Vagina (tissue), 2 donors: ENCODE measurements at regions not wholly inside any gene's neighbourhood (a gene's known extent, or its start where the extent isn't known, plus 50 kb on each side); places are given as distances from the start of the nearest gene placed in this dataset.

Experiments
- DNase-seq, 2 donors: peaks; one replicate each; pipeline ENCODE4 v3.0.0-alpha.2; 2017; ENCODE audit errors: extremely low spot score in 2 of 2
- H3K27ac ChIP-seq: fragments of 200-600 bp; sonication (generic); one replicate; pipeline ENCODE4 v1.5.1; 2019
- H3K27me3 ChIP-seq: fragments of 200-600 bp; sonication (generic); one replicate; pipeline ENCODE4 v1.5.1; 2019
- H3K36me3 ChIP-seq, 2 donors: fragments of 200-600 bp; sonication (generic); one replicate each; pipeline ENCODE4 v1.5.1; 2017 to 2019
- H3K4me1 ChIP-seq: fragments of 200-600 bp; sonication (generic); one replicate; pipeline ENCODE4 v1.5.1; 2019
- H3K4me3 ChIP-seq, 2 donors: fragments of 200-600 bp; sonication (generic); 1 replicate in 1 of 2; 2 replicates in 1 of 2; pipeline ENCODE4 v1.5.1; 2016 to 2019
- H3K9me3 ChIP-seq: fragments of 200-600 bp; sonication (generic); one replicate; pipeline ENCODE4 v1.5.1; 2019
- POLR2A ChIP-seq, 2 donors: fragments of 450-650 bp; IDR thresholded peaks; one replicate each; pipeline ENCODE4 v1.6.1; 2017; ENCODE audit warnings: antibody characterized with exemption in 2 of 2, mild to moderate bottlenecking in 2 of 2, moderate library complexity in 2 of 2
- POLR2AphosphoS5 ChIP-seq, 2 donors: sonication (generic); formaldehyde crosslinking; IDR thresholded peaks; one replicate each; pipeline ENCODE4 v1.9.0; 2017; ENCODE audit warnings: antibody characterized with exemption in 2 of 2, mild to moderate bottlenecking in 2 of 2, low read depth in 1 of 2; ENCODE audit not compliant: insufficient read depth in 1 of 2
- intact Hi-C: fragments of 100-400 bp; cut with DNase I; formaldehyde crosslinking; loops from one replicate; pipeline ENCODE4 v1.15.1; 2023
- TF ChIP-seq, protein P1 (sequence below), 3 experiments: fragments of 450-650 bp in 2 of 3; fragments of 200-600 bp in 1 of 3; sonication (generic) in 1 of 3; IDR thresholded peaks; one replicate each; pipeline ENCODE4 v1.5.1; 2017 to 2019; ENCODE audit warnings: antibody characterized with exemption in 3 of 3, mild to moderate bottlenecking in 2 of 3, moderate library complexity in 2 of 3

DNA sequence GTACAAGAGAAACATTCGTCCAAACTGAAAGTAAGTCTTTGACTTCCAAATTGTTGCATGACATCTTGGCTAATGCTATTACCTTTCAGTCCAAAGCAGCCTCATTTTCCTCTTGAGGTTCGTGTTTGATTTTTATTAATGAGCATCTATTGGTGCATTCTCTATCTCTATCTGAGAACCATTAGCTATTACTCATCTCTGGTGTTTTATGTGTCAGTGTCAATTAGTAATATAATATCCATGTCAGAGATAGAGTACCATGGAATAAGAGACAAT, 388.1 kb upstream of the GOT2 start:
- no peaks in the 10 kb centered on the region for H3K4me1 ChIP-seq
- H3K9me3 ChIP-seq, result no peaks in the 10 kb centered on the region
- no peaks in the 10 kb centered on the region for H3K27me3 ChIP-seq
- DNase-seq, result no peak
- TF ChIP-seq POLR2A (IDR thresholded peaks at IDR 0.05) (no peak), POLR2AphosphoS5 (IDR thresholded peaks at IDR 0.05; ENCODE audit: insufficient read depth in 1 of 2, low read depth in 1 of 2) (no peak)
- TF ChIP-seq, protein P1, sequence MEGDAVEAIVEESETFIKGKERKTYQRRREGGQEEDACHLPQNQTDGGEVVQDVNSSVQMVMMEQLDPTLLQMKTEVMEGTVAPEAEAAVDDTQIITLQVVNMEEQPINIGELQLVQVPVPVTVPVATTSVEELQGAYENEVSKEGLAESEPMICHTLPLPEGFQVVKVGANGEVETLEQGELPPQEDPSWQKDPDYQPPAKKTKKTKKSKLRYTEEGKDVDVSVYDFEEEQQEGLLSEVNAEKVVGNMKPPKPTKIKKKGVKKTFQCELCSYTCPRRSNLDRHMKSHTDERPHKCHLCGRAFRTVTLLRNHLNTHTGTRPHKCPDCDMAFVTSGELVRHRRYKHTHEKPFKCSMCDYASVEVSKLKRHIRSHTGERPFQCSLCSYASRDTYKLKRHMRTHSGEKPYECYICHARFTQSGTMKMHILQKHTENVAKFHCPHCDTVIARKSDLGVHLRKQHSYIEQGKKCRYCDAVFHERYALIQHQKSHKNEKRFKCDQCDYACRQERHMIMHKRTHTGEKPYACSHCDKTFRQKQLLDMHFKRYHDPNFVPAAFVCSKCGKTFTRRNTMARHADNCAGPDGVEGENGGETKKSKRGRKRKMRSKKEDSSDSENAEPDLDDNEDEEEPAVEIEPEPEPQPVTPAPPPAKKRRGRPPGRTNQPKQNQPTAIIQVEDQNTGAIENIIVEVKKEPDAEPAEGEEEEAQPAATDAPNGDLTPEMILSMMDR (IDR thresholded peaks at IDR 0.05), result no peak
- no peak overlapping the region for H3K27ac ChIP-seq
- H3K36me3 ChIP-seq, result no peaks in the 10 kb centered on the region
- intact Hi-C loops, result no loop called here
- no peak overlapping the region for H3K4me3 ChIP-seq

DNA sequence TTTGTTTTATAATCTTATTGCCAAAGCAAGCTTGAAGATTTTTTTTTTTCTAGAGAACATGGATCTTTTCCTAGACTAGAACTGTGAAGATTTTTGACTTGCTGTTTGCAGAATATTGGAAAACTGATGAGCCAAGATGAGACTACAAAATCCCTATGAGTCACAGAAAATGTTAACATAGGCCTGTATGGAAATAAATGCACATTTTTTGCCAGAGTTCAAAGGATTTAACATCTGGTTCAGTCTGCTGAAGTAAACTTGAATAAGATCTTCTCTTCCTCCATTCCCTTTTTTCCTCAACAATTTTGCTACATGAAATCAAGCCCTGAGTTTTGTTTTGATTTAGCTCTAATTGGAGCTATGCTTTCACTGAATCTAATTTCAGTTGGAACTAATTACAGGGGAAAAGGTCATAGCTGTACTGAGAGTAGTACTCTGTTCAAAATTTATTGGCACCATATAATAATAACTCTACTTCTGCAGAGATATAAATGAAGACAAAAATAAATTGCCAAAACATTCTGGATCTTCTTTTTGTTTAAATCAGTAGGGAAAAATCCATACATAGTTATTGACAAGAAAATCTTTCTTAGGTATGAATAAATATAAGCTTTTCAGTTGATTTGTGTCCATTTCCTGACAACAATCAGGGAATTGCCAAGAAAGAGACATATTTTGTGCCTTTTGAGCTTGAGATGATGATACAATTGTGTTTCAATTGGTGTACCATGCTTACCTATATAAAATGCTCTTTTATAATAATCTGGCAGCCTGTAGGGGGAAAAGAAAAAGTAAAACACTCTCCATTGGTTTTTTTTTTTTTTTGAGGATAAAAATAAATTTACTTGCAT, 387.5 kb upstream of the GOT2 start:
- TF ChIP-seq POLR2AphosphoS5 (IDR thresholded peaks at IDR 0.05; ENCODE audit: insufficient read depth in 1 of 2, low read depth in 1 of 2), result no peak
- no peak for TF ChIP-seq POLR2A (IDR thresholded peaks at IDR 0.05)
- TF ChIP-seq, protein P1 (IDR thresholded peaks at IDR 0.05), result no peak
- Histone ChIP-seq H3K4me3 (no peak overlapping the region), H3K27ac (no peak overlapping the region), H3K36me3 (no peaks in the 10 kb centered on the region), H3K9me3 (no peaks in the 10 kb centered on the region), H3K27me3 (no peaks in the 10 kb centered on the region), H3K4me1 (no peaks in the 10 kb centered on the region)
- no peak for DNase-seq
- intact Hi-C loops, result no loop called here

DNA sequence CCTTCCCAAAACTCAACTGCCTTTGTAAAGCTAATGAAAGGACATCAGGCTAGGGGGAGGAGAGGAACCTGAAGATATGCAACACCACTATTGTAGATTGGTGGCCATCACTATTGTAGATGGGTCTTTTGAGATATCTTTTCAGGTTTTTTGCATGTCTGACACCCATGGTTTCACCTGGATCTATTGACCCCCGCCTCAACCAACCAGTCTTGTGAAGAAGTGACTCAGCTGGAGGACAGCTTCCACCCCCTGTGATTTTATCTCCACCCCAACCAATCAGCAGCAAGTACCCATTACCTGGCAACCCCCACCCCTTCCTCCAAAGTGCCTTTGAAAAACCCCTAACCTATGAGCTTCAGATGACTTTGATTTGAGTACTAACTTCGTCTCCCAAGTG, 382.6 kb upstream of the GOT2 start:
- intact Hi-C loops, result no loop called here
- no peaks in the 10 kb centered on the region for H3K4me1 ChIP-seq
- H3K4me3 ChIP-seq, result no peak overlapping the region
- no peak for DNase-seq
- H3K9me3 ChIP-seq, result no peaks in the 10 kb centered on the region
- no peaks in the 10 kb centered on the region for H3K36me3 ChIP-seq
- no peaks in the 10 kb centered on the region for H3K27me3 ChIP-seq
- no peak overlapping the region for H3K27ac ChIP-seq
- no peak for TF ChIP-seq POLR2A (IDR thresholded peaks at IDR 0.05)
- TF ChIP-seq, protein P1 (IDR thresholded peaks at IDR 0.05), result no peak

DNA sequence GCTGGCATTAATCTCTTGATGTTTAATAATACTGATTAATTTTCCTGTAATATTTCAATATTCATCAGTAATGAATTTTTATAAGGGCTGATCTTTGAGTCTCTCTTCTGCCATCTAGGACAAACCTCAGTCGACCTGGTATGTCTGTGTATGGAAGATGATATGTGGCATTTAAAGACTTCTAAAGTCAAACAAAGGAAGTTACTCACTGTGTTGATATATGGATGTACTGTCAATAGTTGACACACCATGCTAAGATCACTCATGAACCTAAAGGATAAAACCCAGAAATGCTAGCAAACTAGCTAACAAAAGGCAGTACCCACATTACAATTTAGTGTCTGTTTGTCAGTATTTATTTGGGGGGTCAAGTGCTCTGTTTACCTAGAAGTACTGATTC, 380.7 kb upstream of the GOT2 start:
- intact Hi-C loops, result no loop called here
- Histone ChIP-seq H3K4me1 (no peaks in the 10 kb centered on the region), H3K27ac (no peak overlapping the region), H3K9me3 (no peaks in the 10 kb centered on the region), H3K27me3 (no peaks in the 10 kb centered on the region), H3K4me3 (no peak overlapping the region), H3K36me3 (no peaks in the 10 kb centered on the region)
- no peak for TF ChIP-seq POLR2AphosphoS5 (IDR thresholded peaks at IDR 0.05; ENCODE audit: insufficient read depth in 1 of 2, low read depth in 1 of 2)
- no peak for DNase-seq

DNA sequence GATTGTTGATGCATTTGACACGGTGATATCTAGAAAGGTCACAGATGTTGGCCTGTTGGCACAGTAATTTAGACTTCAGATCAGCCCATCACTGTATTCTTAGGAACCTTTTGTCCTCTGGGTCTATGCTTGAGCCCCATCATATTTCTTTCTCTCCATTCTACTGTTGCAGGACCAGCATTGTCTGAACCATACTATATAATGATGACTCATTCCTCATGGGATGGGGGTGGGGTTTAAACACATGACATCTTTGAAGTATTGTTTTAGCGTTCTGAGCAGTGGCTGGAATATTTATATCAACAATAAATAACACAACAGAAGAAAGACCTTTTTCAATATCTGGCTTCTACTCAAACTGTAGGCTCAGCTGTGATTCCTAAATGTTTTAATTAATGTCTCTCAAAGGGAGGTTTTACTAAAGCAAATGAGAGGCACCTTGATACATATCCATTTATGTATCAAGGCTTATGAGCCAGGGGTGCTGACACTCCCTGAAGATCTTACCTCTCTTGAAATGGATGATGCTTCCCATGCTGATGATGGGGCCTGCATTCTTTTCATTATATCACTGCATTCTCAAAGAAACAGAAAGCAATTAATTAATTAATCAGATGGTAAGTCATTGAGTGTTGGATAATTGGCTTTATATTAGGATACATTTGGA, 379.0 kb upstream of the GOT2 start:
- intact Hi-C loops, result no loop called here
- Histone ChIP-seq H3K9me3 (no peaks in the 10 kb centered on the region), H3K4me3 (no peak overlapping the region), H3K36me3 (no peaks in the 10 kb centered on the region), H3K27ac (no peak overlapping the region), H3K27me3 (no peaks in the 10 kb centered on the region), H3K4me1 (no peaks in the 10 kb centered on the region)
- TF ChIP-seq POLR2AphosphoS5 (IDR thresholded peaks at IDR 0.05; ENCODE audit: insufficient read depth in 1 of 2, low read depth in 1 of 2) (no peak), POLR2A (IDR thresholded peaks at IDR 0.05) (no peak)
- TF ChIP-seq, protein P1 (IDR thresholded peaks at IDR 0.05), result no peak
- DNase-seq, result no peak
